ENCODE measurements at regions not wholly inside any gene's neighbourhood (a gene's known extent, or its start where the extent isn't known, plus 50 kb on each side); places are given as distances from the start of the nearest gene placed in this dataset.

DNA sequence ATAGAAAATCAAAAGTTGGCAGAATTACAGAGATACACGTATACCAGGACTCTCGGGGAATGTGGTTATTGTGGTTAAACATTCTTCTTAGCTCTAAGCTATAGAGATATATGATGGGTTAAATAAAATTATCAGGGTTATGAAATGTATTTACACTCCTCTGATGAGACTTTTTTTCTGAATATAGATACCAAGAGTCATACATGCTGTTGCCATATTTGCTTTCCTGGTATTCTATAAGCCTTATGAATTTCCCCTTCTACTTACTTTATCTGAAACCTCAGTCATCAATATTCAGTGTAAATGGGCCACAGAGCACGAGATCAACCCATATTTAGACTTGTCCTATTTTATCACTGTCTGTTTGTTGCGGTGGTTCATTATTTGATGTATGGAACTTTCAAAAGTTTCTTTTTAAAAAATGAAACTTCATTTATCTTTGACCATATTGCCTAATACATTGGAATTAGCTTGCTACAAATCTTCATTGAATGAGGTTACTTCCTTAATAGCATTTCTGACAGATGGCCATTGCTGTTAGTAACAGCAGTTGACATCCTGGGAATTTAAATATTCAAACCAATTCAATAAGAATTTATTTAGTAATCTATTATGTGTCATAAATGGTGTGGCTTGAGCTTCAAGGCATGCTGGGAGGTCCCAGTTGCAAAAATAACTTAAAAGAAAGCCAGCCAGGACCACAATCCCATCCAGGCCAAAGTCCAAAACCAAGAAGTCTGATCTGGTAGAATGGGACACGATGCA is 393.5 kb downstream of the PCNX1 start:
- in situ Hi-C loops (cut with MboI; ENCODE audit: low pct_unique_long_range_greater_than_20kb, low sequenced_read_pairs, unreplicated experiment): no loop called here
- DNase-seq (ENCODE audit: low spot score): no peak
- TF ChIP-seq, protein P1, sequence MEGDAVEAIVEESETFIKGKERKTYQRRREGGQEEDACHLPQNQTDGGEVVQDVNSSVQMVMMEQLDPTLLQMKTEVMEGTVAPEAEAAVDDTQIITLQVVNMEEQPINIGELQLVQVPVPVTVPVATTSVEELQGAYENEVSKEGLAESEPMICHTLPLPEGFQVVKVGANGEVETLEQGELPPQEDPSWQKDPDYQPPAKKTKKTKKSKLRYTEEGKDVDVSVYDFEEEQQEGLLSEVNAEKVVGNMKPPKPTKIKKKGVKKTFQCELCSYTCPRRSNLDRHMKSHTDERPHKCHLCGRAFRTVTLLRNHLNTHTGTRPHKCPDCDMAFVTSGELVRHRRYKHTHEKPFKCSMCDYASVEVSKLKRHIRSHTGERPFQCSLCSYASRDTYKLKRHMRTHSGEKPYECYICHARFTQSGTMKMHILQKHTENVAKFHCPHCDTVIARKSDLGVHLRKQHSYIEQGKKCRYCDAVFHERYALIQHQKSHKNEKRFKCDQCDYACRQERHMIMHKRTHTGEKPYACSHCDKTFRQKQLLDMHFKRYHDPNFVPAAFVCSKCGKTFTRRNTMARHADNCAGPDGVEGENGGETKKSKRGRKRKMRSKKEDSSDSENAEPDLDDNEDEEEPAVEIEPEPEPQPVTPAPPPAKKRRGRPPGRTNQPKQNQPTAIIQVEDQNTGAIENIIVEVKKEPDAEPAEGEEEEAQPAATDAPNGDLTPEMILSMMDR (IDR thresholded peaks at IDR 0.05; ENCODE audit: extremely low read depth, insufficient read depth, missing control alignments): no peak

DNA sequence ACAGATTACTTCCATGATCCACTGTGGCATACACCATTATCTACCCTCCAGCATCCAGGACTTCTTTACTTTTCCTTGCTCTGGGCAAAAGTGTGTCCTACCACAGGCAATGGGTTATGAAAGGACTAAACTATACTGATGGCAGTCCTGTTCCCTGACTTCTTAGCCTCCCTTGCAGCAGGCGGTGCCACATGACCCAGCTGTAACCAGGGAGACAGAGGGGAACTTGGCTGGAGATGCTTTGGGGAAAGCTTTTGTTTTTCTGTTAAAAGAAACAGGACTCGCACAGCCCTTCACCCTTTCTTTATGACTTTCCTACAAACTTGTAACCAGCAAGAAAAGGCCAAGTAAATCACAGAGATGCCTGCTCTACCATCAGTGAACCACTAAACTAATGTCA is 394.4 kb downstream of the PCNX1 start:
- in situ Hi-C loops (cut with MboI; ENCODE audit: low pct_unique_long_range_greater_than_20kb, low sequenced_read_pairs, unreplicated experiment): no loop called here
- DNase-seq (ENCODE audit: low spot score): no peak

DNA sequence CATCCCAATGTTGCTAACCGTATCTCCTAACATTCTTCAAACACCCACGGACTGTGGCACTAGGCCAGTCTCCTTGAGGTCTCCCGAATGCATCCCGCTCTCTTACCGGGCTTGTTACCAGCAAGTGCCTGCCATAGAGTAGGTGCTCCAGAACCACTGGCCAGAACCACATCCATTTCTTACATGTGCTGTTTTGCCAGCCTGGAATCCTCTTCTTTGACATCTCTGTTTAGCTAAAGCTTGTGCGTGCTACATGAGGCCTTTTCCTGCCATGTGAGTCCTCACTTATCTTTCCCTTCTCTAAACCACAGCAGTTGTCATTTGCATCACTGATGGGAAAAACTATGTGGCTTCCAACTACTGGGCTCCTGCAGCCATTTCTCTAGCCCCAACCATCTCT is 397.4 kb downstream of the PCNX1 start:
- TF ChIP-seq, protein P1 (IDR thresholded peaks at IDR 0.05; ENCODE audit: extremely low read depth, insufficient read depth, missing control alignments): no peak
- no peak for DNase-seq (ENCODE audit: low spot score)
- in situ Hi-C loops (cut with MboI; ENCODE audit: low pct_unique_long_range_greater_than_20kb, low sequenced_read_pairs, unreplicated experiment): no loop called here

More for the DNA sequence above, 394.4 kb downstream of the PCNX1 start:
- TF ChIP-seq, protein P1 (IDR thresholded peaks at IDR 0.05; ENCODE audit: extremely low read depth, insufficient read depth, missing control alignments): no peak

DNA sequence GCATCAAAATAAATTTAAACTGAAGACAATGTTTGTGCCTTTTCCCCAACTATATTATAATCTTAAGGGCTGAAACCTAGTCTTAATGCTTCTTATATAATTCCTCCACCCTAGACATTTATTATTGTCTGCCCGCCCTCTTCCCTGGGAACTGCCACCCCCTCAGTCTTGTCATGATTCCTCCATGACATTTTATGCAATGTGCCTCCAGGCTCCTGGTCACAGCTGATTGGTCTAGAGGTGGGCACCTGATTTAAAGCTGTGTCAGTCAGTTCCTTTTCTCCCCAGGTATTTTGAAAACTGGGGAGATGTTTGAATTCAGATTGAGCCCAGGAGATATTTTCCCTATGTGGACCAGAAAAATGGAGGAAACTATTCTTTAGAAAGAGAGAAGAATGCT is 401.4 kb downstream of the PCNX1 start:
- in situ Hi-C loops (cut with MboI; ENCODE audit: low pct_unique_long_range_greater_than_20kb, low sequenced_read_pairs, unreplicated experiment): no loop called here
- TF ChIP-seq, protein P1 (IDR thresholded peaks at IDR 0.05; ENCODE audit: extremely low read depth, insufficient read depth, missing control alignments): no peak
- no peak for DNase-seq (ENCODE audit: low spot score)

DNA sequence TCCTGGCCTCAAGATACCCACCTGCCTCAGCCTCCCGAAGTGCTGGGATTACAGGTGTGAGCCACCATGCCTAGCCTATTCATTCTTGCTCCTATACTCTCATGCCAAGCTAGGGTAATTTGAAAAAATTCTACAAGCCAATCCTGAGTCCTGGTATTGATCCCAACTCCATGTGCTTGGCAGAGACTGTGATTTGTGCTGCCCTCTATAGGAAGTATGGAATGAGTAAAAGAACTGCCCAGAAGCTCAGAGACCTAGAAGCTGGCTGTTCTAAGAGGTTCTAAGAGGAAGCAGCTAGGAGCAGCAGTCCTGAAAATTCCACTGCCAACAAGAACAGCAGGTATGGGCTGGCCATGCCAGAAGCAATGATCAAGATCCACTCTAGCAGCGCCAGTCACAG is 402.5 kb downstream of the PCNX1 start:
- TF ChIP-seq, protein P1 (IDR thresholded peaks at IDR 0.05; ENCODE audit: extremely low read depth, insufficient read depth, missing control alignments): no peak
- DNase-seq (ENCODE audit: low spot score): no peak
- in situ Hi-C loops (cut with MboI; ENCODE audit: low pct_unique_long_range_greater_than_20kb, low sequenced_read_pairs, unreplicated experiment): no loop called here

DNA sequence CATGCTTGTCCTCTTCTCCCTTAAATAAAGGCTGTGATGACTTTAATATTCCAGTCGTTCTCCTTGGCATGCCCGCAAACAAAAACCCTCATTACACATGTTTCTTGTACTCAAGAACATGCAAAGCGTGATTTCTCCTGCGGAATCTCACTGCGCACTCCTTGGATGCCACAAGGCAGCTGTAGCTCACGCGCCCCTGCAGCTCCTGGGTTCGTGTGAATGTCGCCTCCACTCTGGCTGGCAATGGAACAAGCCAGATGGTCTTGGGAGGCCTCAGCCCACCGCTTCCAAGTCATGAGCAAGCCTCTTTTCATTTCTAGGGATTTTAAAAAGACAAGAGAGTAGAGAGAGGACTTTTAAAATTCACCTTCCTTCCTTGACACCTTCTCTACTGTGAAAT is 403.8 kb downstream of the PCNX1 start:
- DNase-seq (ENCODE audit: low spot score): no peak
- TF ChIP-seq, protein P1 (IDR thresholded peaks at IDR 0.05; ENCODE audit: extremely low read depth, insufficient read depth, missing control alignments): no peak
- in situ Hi-C loops (cut with MboI; ENCODE audit: low pct_unique_long_range_greater_than_20kb, low sequenced_read_pairs, unreplicated experiment): no loop called here
